HL-60 (cell line): ENCODE measurements at regions not wholly inside any gene's neighbourhood (a gene's known extent, or its start where the extent isn't known, plus 50 kb on each side); places are given as distances from the start of the nearest gene placed in this dataset.
"Not testable (repeated sequence)": the region's sequence is repeated elsewhere in the genome, so short reads cannot be mapped to it uniquely, and the experiment has no call there.

Source experiments
- DNase-seq, 2 experiments: peaks; one replicate each; pipeline ENCODE4 v3.0.0-alpha.2; 2010 to 2020; ENCODE audit warnings: low read depth in 1 of 2, low spot score in 1 of 2
- H3K27ac ChIP-seq: fragments of 250-450 bp; sonication (Bioruptor Pico); replicated peaks from 2 replicates; pipeline ENCODE4 v1.5.1; 2020; ENCODE audit warnings: mild to moderate bottlenecking, moderate library complexity
- H3K27me3 ChIP-seq: fragments of 250-450 bp; sonication (Bioruptor Pico); 2 replicates; pipeline ENCODE4 v1.5.1; 2021; ENCODE audit warnings: mild to moderate bottlenecking, moderate library complexity; ENCODE audit not compliant: insufficient read depth, poor library complexity, severe bottlenecking
- H3K4me3 ChIP-seq: replicated peaks from 2 replicates; pipeline ENCODE4 v1.5.1; 2011; ENCODE audit warnings: mild to moderate bottlenecking, control low read depth, low read length; ENCODE audit not compliant: insufficient read depth
- GABPA ChIP-seq: IDR thresholded peaks from 2 replicates; pipeline ENCODE4 v1.6.1; 2012; ENCODE audit warnings: low read depth
- POLR2AphosphoS5 ChIP-seq: IDR thresholded peaks from 2 replicates; pipeline ENCODE4 v1.6.1; 2012; ENCODE audit warnings: low read depth
- SPI1 ChIP-seq: IDR thresholded peaks from 2 replicates; pipeline ENCODE4 v1.6.1; 2012; ENCODE audit warnings: low read depth, mild to moderate bottlenecking, borderline replicate concordance
- TF ChIP-seq, protein P1 (sequence below): IDR thresholded peaks from one replicate; pipeline ENCODE4 v1.5.1; 2011; ENCODE audit warnings: low read length, control low read depth, inconsistent platforms; ENCODE audit not compliant: insufficient read depth
- TF ChIP-seq, protein P2 (sequence below): IDR thresholded peaks from 2 replicates; pipeline ENCODE4 v1.6.1; 2012; ENCODE audit warnings: low read depth; ENCODE audit not compliant: insufficient replicate concordance

DNA sequence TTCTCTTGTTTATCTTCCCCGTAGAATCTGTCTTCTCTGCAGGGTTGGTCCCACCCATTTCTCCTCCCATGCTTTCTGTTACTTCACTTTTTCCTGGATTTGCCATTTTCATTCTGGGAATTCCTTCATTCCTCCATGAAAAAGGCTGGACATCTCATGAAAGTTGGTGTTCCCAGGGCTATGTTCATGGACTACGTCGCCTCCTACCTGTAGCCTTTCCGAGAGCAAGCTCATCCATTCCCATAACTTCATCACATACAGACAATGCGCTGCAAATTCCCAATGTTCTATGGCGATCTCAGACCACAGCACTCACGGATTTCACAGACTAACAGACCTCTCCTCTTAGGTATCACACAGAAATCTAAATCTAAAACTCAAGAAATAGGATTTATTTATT lies 217.1 kb downstream of the EXOC5 start:
- no peak for DNase-seq
- Histone ChIP-seq H3K27me3 (no peaks in the 10 kb centered on the region), H3K27ac (no peak overlapping the region), H3K4me3 (no peak overlapping the region)
- TF ChIP-seq, protein P1, sequence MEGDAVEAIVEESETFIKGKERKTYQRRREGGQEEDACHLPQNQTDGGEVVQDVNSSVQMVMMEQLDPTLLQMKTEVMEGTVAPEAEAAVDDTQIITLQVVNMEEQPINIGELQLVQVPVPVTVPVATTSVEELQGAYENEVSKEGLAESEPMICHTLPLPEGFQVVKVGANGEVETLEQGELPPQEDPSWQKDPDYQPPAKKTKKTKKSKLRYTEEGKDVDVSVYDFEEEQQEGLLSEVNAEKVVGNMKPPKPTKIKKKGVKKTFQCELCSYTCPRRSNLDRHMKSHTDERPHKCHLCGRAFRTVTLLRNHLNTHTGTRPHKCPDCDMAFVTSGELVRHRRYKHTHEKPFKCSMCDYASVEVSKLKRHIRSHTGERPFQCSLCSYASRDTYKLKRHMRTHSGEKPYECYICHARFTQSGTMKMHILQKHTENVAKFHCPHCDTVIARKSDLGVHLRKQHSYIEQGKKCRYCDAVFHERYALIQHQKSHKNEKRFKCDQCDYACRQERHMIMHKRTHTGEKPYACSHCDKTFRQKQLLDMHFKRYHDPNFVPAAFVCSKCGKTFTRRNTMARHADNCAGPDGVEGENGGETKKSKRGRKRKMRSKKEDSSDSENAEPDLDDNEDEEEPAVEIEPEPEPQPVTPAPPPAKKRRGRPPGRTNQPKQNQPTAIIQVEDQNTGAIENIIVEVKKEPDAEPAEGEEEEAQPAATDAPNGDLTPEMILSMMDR: no peak
- TF ChIP-seq, protein P2, sequence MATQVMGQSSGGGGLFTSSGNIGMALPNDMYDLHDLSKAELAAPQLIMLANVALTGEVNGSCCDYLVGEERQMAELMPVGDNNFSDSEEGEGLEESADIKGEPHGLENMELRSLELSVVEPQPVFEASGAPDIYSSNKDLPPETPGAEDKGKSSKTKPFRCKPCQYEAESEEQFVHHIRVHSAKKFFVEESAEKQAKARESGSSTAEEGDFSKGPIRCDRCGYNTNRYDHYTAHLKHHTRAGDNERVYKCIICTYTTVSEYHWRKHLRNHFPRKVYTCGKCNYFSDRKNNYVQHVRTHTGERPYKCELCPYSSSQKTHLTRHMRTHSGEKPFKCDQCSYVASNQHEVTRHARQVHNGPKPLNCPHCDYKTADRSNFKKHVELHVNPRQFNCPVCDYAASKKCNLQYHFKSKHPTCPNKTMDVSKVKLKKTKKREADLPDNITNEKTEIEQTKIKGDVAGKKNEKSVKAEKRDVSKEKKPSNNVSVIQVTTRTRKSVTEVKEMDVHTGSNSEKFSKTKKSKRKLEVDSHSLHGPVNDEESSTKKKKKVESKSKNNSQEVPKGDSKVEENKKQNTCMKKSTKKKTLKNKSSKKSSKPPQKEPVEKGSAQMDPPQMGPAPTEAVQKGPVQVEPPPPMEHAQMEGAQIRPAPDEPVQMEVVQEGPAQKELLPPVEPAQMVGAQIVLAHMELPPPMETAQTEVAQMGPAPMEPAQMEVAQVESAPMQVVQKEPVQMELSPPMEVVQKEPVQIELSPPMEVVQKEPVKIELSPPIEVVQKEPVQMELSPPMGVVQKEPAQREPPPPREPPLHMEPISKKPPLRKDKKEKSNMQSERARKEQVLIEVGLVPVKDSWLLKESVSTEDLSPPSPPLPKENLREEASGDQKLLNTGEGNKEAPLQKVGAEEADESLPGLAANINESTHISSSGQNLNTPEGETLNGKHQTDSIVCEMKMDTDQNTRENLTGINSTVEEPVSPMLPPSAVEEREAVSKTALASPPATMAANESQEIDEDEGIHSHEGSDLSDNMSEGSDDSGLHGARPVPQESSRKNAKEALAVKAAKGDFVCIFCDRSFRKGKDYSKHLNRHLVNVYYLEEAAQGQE: no peak
- TF ChIP-seq GABPA (no peak), SPI1 (no peak), POLR2AphosphoS5 (no peak)

DNA sequence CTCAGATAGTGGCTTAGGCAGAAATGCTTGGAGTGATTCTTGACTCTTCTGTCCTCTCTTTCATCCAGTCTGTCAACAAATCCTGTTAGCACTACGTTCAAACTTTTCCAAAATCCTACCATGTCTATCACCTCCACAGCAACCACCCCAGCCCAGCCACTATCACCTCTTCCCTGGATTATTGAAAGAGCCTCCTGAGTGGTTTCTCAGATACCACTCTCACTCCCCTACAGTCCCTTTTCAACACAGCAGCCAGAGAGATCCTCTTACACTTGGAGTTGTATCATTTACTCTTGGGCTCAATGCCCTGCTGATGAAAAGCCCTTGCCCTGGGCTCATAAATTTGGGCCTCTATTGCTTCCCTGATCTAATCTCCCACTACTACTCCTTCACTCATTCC lies 218.9 kb downstream of the EXOC5 start:
- H3K4me3 ChIP-seq: no peak overlapping the region
- TF ChIP-seq, protein P2: no peak
- no peak for TF ChIP-seq POLR2AphosphoS5
- TF ChIP-seq, protein P1: no peak
- no peak for TF ChIP-seq SPI1
- no peak for TF ChIP-seq GABPA
- no peak for DNase-seq
- no peak overlapping the region for H3K27ac ChIP-seq
- H3K27me3 ChIP-seq: no peaks in the 10 kb centered on the region

DNA sequence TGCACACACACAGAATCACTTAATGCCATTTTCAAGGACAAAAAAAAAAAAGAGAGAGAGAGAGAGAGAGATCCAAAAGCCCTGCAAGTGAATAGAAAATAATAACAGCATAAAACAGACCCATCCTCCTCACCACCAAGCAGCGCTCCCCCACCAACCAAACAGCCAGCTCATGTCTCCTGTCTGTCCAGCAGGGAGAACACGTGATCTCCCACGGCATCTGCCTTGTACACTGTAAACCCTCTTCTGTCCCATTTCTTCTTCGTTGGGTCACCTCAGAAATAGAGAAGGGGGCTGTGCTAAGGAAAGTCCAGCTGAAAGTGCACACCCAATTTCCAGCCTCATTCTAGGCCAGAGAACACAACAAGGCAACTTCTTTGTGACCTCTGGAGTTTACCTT lies 222.5 kb downstream of the EXOC5 start:
- Histone ChIP-seq H3K4me3 (no peak overlapping the region), H3K27ac (no peak overlapping the region), H3K27me3 (no peaks in the 10 kb centered on the region)
- TF ChIP-seq, protein P1: no peak
- TF ChIP-seq POLR2AphosphoS5 (no peak), SPI1 (no peak), GABPA (no peak)
- TF ChIP-seq, protein P2: no peak
- DNase-seq: no peak

DNA sequence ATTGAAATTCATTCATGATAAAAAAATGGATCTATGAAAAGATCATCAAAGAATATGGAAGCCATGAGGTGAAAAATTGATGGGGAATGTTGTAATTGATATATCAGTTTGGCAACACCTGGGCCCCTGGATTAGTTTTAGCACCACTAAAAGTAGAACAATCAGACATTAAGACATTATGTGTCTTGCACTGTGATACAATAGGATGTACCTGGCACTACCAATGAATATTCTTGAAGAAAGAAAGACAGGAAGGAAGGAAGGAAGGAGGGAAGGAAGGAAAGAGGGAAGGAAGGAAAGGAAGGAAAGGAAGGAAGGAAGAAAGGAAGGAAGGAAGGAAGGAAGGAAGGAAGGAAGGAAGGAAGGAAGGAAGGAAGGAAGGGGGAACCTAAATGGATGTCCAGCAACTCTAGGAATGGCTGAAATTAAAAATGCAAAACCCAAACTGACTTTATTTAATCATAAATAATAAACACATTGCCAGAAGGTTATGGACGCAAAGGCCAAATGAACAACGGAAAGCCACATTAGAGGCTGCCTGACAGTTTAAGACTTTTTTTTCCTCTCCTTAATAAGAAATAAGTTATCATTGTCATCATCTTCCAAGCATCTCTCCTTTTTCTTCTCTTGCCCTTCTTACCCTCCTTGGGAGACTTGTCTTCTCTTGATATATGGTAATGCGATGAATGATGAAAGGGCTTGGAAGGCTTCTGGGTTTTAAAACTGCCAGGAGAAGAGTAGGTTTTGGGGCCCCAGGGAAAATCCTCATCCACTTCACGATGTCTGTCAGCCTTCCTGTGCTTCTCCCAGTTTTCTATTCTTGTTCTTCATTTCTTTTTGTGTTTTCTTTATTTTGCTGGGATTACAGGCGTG lies 224.4 kb downstream of the EXOC5 start:
- DNase-seq, H3K27me3 ChIP-seq, H3K27ac ChIP-seq: not testable (repeated sequence)

More for the DNA sequence above, 224.4 kb downstream of the EXOC5 start:
- not testable (repeated sequence) for H3K4me3 ChIP-seq
